Endodermal cell (in vitro differentiated cells): ENCODE measurements at regions not wholly inside any gene's neighbourhood (a gene's known extent, or its start where the extent isn't known, plus 50 kb on each side); places are given as distances from the start of the nearest gene placed in this dataset.

Source experiments
- DNase-seq: peaks from one replicate; pipeline ENCODE4 v3.0.0-alpha.2; 2017
- H3K27ac ChIP-seq: 2 replicates; pipeline ENCODE4 v1.5.1; 2013; ENCODE audit warnings: mild to moderate bottlenecking, low read depth, low read length, moderate library complexity
- H3K27me3 ChIP-seq: 2 replicates; pipeline ENCODE4 v1.6.1; 2013; ENCODE audit warnings: mild to moderate bottlenecking, low read length, moderate library complexity; ENCODE audit not compliant: insufficient read depth, control insufficient read depth, poor library complexity, severe bottlenecking
- H3K36me3 ChIP-seq: 2 replicates; pipeline ENCODE4 v1.7.0; 2013; ENCODE audit warnings: mild to moderate bottlenecking, low read length, moderate library complexity; ENCODE audit not compliant: control insufficient read depth, insufficient read depth
- H3K4me1 ChIP-seq: one replicate; pipeline ENCODE4 v1.7.0; 2013; ENCODE audit warnings: low read length; ENCODE audit not compliant: control insufficient read depth, insufficient read depth
- H3K4me3 ChIP-seq: 2 replicates; pipeline ENCODE4 v1.5.1; 2013; ENCODE audit warnings: mild to moderate bottlenecking, low read length, moderate library complexity
- H3K9ac ChIP-seq: 2 replicates; pipeline ENCODE4 v1.6.1; 2013; ENCODE audit warnings: mild to moderate bottlenecking, low read length, moderate library complexity; ENCODE audit not compliant: poor library complexity, severe bottlenecking; ENCODE audit errors: extremely low read depth
- H3K9me3 ChIP-seq: 2 replicates; pipeline ENCODE4 v1.6.1; 2013; ENCODE audit warnings: mild to moderate bottlenecking, low read length, moderate library complexity; ENCODE audit not compliant: control insufficient read depth
- H3K27ac Mint-ChIP-seq: 2 replicates; pipeline ENCODE4 v1.8.0; 2020; ENCODE audit warnings: mixed read lengths
- H3K27me3 Mint-ChIP-seq: 2 replicates; pipeline ENCODE4 v1.8.0; 2021; ENCODE audit warnings: mild to moderate bottlenecking, mixed read lengths; ENCODE audit not compliant: insufficient read depth
- H3K36me3 Mint-ChIP-seq: 2 replicates; pipeline ENCODE4 v1.8.0; 2020; ENCODE audit warnings: low read depth, mixed read lengths
- H3K4me1 Mint-ChIP-seq: 2 replicates; pipeline ENCODE4 v1.8.0; 2020; ENCODE audit warnings: mixed read lengths
- H3K4me3 Mint-ChIP-seq: 2 replicates; pipeline ENCODE4 v1.8.0; 2020; ENCODE audit warnings: mild to moderate bottlenecking, moderate library complexity, mixed read lengths
- H3K9me3 Mint-ChIP-seq: 2 replicates; pipeline ENCODE4 v1.8.0; 2020; ENCODE audit warnings: mild to moderate bottlenecking, mixed read lengths
- WGBS, 2 experiments: methylation state at CpG; one replicate each; pipeline versions ENCODE4 v1.1.5 to v1.1.7; 2013; ENCODE audit warnings: missing lambda C conversion rate in 2 of 2, mixed read lengths in 1 of 2; ENCODE audit not compliant: insufficient coverage in 1 of 2, insufficient read length in 1 of 2; 5-methylcytosine and 5-hydroxymethylcytosine counted together
- TF ChIP-seq, protein P1 (sequence below): fragments of 200-600 bp; sonication (generic); conservative IDR thresholded peaks from 2 replicates; pipeline ENCODE4 v1.5.0; 2021; ENCODE audit warnings: antibody characterized with exemption, mild to moderate bottlenecking

DNA sequence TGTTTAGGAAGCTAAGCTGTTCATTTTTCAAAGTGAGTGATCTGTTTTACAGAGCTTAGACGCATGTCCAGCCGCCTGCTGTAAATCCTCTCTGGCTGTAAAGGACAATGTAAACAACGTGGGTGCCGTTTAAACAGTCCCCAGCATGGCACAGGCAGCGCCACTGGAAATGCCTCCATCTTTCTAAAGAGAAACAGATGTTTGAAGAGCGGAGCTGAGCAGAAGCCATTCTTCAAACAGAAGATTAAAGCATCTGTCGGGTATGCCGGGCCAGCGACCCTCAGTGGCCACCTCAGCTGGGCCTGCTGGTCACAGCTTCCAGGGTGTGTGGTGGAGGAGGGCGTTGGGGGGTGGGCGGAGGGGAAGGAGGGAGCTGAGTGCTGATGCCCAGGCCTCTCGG lies 138.6 kb downstream of the ERMARD start:
- Mint-ChIP-seq H3K27me3 (peaks cover 11% of the 10 kb centered on the region), H3K4me1 (no peaks in the 10 kb centered on the region), H3K9me3 (peaks cover 6% of the 10 kb centered on the region), H3K36me3 (no peaks in the 10 kb centered on the region), H3K27ac (no peak overlapping the region), H3K4me3 (no peak overlapping the region)
- no peak overlapping the region for H3K4me3 ChIP-seq
- no peak overlapping the region for H3K9ac ChIP-seq
- H3K36me3 ChIP-seq = no peaks in the 10 kb centered on the region
- TF ChIP-seq, protein P1, sequence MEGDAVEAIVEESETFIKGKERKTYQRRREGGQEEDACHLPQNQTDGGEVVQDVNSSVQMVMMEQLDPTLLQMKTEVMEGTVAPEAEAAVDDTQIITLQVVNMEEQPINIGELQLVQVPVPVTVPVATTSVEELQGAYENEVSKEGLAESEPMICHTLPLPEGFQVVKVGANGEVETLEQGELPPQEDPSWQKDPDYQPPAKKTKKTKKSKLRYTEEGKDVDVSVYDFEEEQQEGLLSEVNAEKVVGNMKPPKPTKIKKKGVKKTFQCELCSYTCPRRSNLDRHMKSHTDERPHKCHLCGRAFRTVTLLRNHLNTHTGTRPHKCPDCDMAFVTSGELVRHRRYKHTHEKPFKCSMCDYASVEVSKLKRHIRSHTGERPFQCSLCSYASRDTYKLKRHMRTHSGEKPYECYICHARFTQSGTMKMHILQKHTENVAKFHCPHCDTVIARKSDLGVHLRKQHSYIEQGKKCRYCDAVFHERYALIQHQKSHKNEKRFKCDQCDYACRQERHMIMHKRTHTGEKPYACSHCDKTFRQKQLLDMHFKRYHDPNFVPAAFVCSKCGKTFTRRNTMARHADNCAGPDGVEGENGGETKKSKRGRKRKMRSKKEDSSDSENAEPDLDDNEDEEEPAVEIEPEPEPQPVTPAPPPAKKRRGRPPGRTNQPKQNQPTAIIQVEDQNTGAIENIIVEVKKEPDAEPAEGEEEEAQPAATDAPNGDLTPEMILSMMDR = no peak
- no peaks in the 10 kb centered on the region for H3K27me3 ChIP-seq
- WGBS, 2 experiments = 90 to 100% methylated on average over 3 to 12 of the region's 12 CpGs
- H3K27ac ChIP-seq = no peak overlapping the region
- no peak for DNase-seq
- no peaks in the 10 kb centered on the region for H3K4me1 ChIP-seq
- no peaks in the 10 kb centered on the region for H3K9me3 ChIP-seq

- H3K27me3 Mint-ChIP-seq = peaks cover 10% of the 10 kb centered on the region
- Histone ChIP-seq H3K9me3 (no peaks in the 10 kb centered on the region), H3K36me3 (no peaks in the 10 kb centered on the region), H3K4me1 (no peaks in the 10 kb centered on the region), H3K9ac (no peak overlapping the region), H3K27ac (no peak overlapping the region), H3K4me3 (no peak overlapping the region), H3K27me3 (no peaks in the 10 kb centered on the region)
- H3K4me3 Mint-ChIP-seq = no peak overlapping the region
- H3K4me1 Mint-ChIP-seq = no peaks in the 10 kb centered on the region
- WGBS, 2 experiments = 93 to 96% methylated on average over 12 to 14 of the region's 14 CpGs
- no peak overlapping the region for H3K27ac Mint-ChIP-seq
- no peak for DNase-seq
- H3K36me3 Mint-ChIP-seq = no peaks in the 10 kb centered on the region
- peaks cover 6% of the 10 kb centered on the region for H3K9me3 Mint-ChIP-seq
- TF ChIP-seq, protein P1 = no peak
Observed at GRCh38 chr6:169887529-169888140, 136.2 kb downstream of the ERMARD start.

- no peak overlapping the region for H3K4me3 Mint-ChIP-seq
- TF ChIP-seq, protein P1 = peak; percentile 43
- no peaks in the 10 kb centered on the region for H3K4me1 Mint-ChIP-seq
- H3K4me1 ChIP-seq = no peaks in the 10 kb centered on the region
- H3K4me3 ChIP-seq = no peak overlapping the region
- no peak for DNase-seq
- no peaks in the 10 kb centered on the region for H3K36me3 ChIP-seq
- 84 to 85% methylated on average over 13 to 15 of the region's 15 CpGs for WGBS, 2 experiments
- peaks cover 9% of the 10 kb centered on the region for H3K27me3 Mint-ChIP-seq
- H3K9ac ChIP-seq = no peak overlapping the region
- no peak overlapping the region for H3K27ac ChIP-seq
- no peaks in the 10 kb centered on the region for H3K9me3 ChIP-seq
- peaks cover 6% of the 10 kb centered on the region for H3K9me3 Mint-ChIP-seq
- no peaks in the 10 kb centered on the region for H3K27me3 ChIP-seq
- no peaks in the 10 kb centered on the region for H3K36me3 Mint-ChIP-seq
- no peak overlapping the region for H3K27ac Mint-ChIP-seq
Observed at GRCh38 chr6:169886631-169887227, 135.3 kb downstream of the ERMARD start.
